Endodermal cell (in vitro differentiated cells): ENCODE measurements at regions not wholly inside any gene's neighbourhood (a gene's known extent, or its start where the extent isn't known, plus 50 kb on each side); places are given as distances from the start of the nearest gene placed in this dataset.

Experiments
- DNase-seq: peaks from one replicate; pipeline ENCODE4 v3.0.0-alpha.2; 2017
- H3K27ac ChIP-seq: 2 replicates; pipeline ENCODE4 v1.5.1; 2013; ENCODE audit warnings: mild to moderate bottlenecking, low read depth, low read length, moderate library complexity
- H3K27me3 ChIP-seq: 2 replicates; pipeline ENCODE4 v1.6.1; 2013; ENCODE audit warnings: mild to moderate bottlenecking, low read length, moderate library complexity; ENCODE audit not compliant: insufficient read depth, control insufficient read depth, poor library complexity, severe bottlenecking
- H3K36me3 ChIP-seq: 2 replicates; pipeline ENCODE4 v1.7.0; 2013; ENCODE audit warnings: mild to moderate bottlenecking, low read length, moderate library complexity; ENCODE audit not compliant: control insufficient read depth, insufficient read depth
- H3K4me1 ChIP-seq: one replicate; pipeline ENCODE4 v1.7.0; 2013; ENCODE audit warnings: low read length; ENCODE audit not compliant: control insufficient read depth, insufficient read depth
- H3K4me3 ChIP-seq: 2 replicates; pipeline ENCODE4 v1.5.1; 2013; ENCODE audit warnings: mild to moderate bottlenecking, low read length, moderate library complexity
- H3K9ac ChIP-seq: 2 replicates; pipeline ENCODE4 v1.6.1; 2013; ENCODE audit warnings: mild to moderate bottlenecking, low read length, moderate library complexity; ENCODE audit not compliant: poor library complexity, severe bottlenecking; ENCODE audit errors: extremely low read depth
- H3K9me3 ChIP-seq: 2 replicates; pipeline ENCODE4 v1.6.1; 2013; ENCODE audit warnings: mild to moderate bottlenecking, low read length, moderate library complexity; ENCODE audit not compliant: control insufficient read depth
- H3K27ac Mint-ChIP-seq: 2 replicates; pipeline ENCODE4 v1.8.0; 2020; ENCODE audit warnings: mixed read lengths
- H3K27me3 Mint-ChIP-seq: 2 replicates; pipeline ENCODE4 v1.8.0; 2021; ENCODE audit warnings: mild to moderate bottlenecking, mixed read lengths; ENCODE audit not compliant: insufficient read depth
- H3K36me3 Mint-ChIP-seq: 2 replicates; pipeline ENCODE4 v1.8.0; 2020; ENCODE audit warnings: low read depth, mixed read lengths
- H3K4me1 Mint-ChIP-seq: 2 replicates; pipeline ENCODE4 v1.8.0; 2020; ENCODE audit warnings: mixed read lengths
- H3K4me3 Mint-ChIP-seq: 2 replicates; pipeline ENCODE4 v1.8.0; 2020; ENCODE audit warnings: mild to moderate bottlenecking, moderate library complexity, mixed read lengths
- H3K9me3 Mint-ChIP-seq: 2 replicates; pipeline ENCODE4 v1.8.0; 2020; ENCODE audit warnings: mild to moderate bottlenecking, mixed read lengths
- WGBS, 2 experiments: methylation state at CpG; one replicate each; pipeline versions ENCODE4 v1.1.5 to v1.1.7; 2013; ENCODE audit warnings: missing lambda C conversion rate in 2 of 2, mixed read lengths in 1 of 2; ENCODE audit not compliant: insufficient coverage in 1 of 2, insufficient read length in 1 of 2; 5-methylcytosine and 5-hydroxymethylcytosine counted together
- TF ChIP-seq, protein P1 (sequence below): fragments of 200-600 bp; sonication (generic); conservative IDR thresholded peaks from 2 replicates; pipeline ENCODE4 v1.5.0; 2021; ENCODE audit warnings: antibody characterized with exemption, mild to moderate bottlenecking

- Mint-ChIP-seq H3K36me3 (no peaks in the 10 kb centered on the region), H3K4me1 (peaks cover 6% of the 10 kb centered on the region), H3K27me3 (peaks cover 74% of the 10 kb centered on the region), H3K27ac (no peak overlapping the region), H3K9me3 (no peaks in the 10 kb centered on the region), H3K4me3 (no peak overlapping the region)
- Histone ChIP-seq H3K9ac (no peak overlapping the region), H3K4me3 (no peak overlapping the region), H3K36me3 (no peaks in the 10 kb centered on the region), H3K27me3 (peaks cover 54% of the 10 kb centered on the region), H3K9me3 (no peaks in the 10 kb centered on the region), H3K27ac (no peak overlapping the region), H3K4me1 (peaks cover 1% of the 10 kb centered on the region)
- WGBS, 2 experiments: 75 to 79% methylated on average over 1 of the region's 1 CpG
- TF ChIP-seq, protein P1, sequence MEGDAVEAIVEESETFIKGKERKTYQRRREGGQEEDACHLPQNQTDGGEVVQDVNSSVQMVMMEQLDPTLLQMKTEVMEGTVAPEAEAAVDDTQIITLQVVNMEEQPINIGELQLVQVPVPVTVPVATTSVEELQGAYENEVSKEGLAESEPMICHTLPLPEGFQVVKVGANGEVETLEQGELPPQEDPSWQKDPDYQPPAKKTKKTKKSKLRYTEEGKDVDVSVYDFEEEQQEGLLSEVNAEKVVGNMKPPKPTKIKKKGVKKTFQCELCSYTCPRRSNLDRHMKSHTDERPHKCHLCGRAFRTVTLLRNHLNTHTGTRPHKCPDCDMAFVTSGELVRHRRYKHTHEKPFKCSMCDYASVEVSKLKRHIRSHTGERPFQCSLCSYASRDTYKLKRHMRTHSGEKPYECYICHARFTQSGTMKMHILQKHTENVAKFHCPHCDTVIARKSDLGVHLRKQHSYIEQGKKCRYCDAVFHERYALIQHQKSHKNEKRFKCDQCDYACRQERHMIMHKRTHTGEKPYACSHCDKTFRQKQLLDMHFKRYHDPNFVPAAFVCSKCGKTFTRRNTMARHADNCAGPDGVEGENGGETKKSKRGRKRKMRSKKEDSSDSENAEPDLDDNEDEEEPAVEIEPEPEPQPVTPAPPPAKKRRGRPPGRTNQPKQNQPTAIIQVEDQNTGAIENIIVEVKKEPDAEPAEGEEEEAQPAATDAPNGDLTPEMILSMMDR: no peak
- DNase-seq: no peak
Measured at GRCh38 chr17:34481779-34482178, 97.6 kb upstream of the TMEM132E start.

- peaks cover 12% of the 10 kb centered on the region for H3K4me1 ChIP-seq
- H3K4me3 ChIP-seq: no peak overlapping the region
- no peak overlapping the region for H3K9ac ChIP-seq
- no peaks in the 10 kb centered on the region for H3K36me3 ChIP-seq
- peaks cover 18% of the 10 kb centered on the region for H3K4me1 Mint-ChIP-seq
- no peak overlapping the region for H3K4me3 Mint-ChIP-seq
- no peak overlapping the region for H3K27ac Mint-ChIP-seq
- TF ChIP-seq, protein P1: no peak
- H3K27me3 Mint-ChIP-seq: peaks cover 53% of the 10 kb centered on the region
- no peaks in the 10 kb centered on the region for H3K9me3 Mint-ChIP-seq
- H3K9me3 ChIP-seq: no peaks in the 10 kb centered on the region
- no peaks in the 10 kb centered on the region for H3K36me3 Mint-ChIP-seq
- no peak for DNase-seq
- peaks cover 45% of the 10 kb centered on the region for H3K27me3 ChIP-seq
- no peak overlapping the region for H3K27ac ChIP-seq
- 74 to 78% methylated on average over 4 to 6 of the region's 6 CpGs for WGBS, 2 experiments
Measured at GRCh38 chr17:34479371-34479770, 100.0 kb upstream of the TMEM132E start.

DNA sequence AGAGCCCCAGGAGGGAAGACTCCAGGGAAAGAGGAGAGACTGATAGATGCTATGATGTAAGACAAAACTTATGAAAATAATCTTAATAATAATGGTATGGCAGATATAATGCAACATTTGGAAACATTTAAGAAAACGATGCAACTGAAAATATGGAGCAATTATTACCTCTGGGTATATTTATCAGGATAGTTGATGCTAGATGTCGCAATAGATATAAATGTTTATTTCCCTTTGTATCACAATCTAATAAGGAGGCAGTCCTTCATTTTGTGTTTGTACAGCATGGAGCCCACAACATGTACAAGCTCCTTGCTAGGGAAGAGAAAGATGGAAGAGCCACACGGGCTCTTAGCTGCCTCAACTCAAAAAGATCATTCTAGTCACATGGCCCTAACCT is 101.1 kb upstream of the TMEM132E start:
- Histone ChIP-seq H3K27ac (no peak overlapping the region), H3K4me3 (no peak overlapping the region), H3K27me3 (peaks cover 54% of the 10 kb centered on the region), H3K9ac (no peak overlapping the region), H3K4me1 (peaks cover 12% of the 10 kb centered on the region), H3K36me3 (no peaks in the 10 kb centered on the region), H3K9me3 (no peaks in the 10 kb centered on the region)
- no peak for DNase-seq
- peaks cover 54% of the 10 kb centered on the region for H3K27me3 Mint-ChIP-seq
- H3K4me1 Mint-ChIP-seq: peaks cover 18% of the 10 kb centered on the region
- no peak overlapping the region for H3K4me3 Mint-ChIP-seq
- H3K27ac Mint-ChIP-seq: no peak overlapping the region
- TF ChIP-seq, protein P1: no peak
- H3K36me3 Mint-ChIP-seq: no peaks in the 10 kb centered on the region
- 85% methylated on average over 1 of the region's 3 CpGs; no CpG with 5 or more reads in 1 of the 2 experiments for WGBS, 2 experiments
- no peaks in the 10 kb centered on the region for H3K9me3 Mint-ChIP-seq
